ENCODE measurements at regions not wholly inside any gene's neighbourhood (a gene's known extent, or its start where the extent isn't known, plus 50 kb on each side); places are given as distances from the start of the nearest gene placed in this dataset.

- peak; percentile 35 to 70; a peak in 1 of 5 replicates for TF ChIP-seq EP300 (IDR thresholded peaks at IDR 0.05)
- TF ChIP-seq ELK1 (IDR thresholded peaks at IDR 0.05; ENCODE audit: low read depth, low read length), result no peak
- TF ChIP-seq HOXB5 (CRISPR knock-in tag; IDR thresholded peaks at IDR 0.05), result no peak; the same call in 1 of the 2 replicates
- no peak for TF ChIP-seq POLR2A (IDR thresholded peaks at IDR 0.05; ENCODE audit: low read length)
- peak; percentile 59 for TF ChIP-seq JUNB (IDR thresholded peaks at IDR 0.05)
These were observed 321.4 kb downstream of the IRS1 start for GRCh38 chr2:226478109-226478809.

All from A549 (cell line).